H1 (cell line): ENCODE measurements at regions not wholly inside any gene's neighbourhood (a gene's known extent, or its start where the extent isn't known, plus 50 kb on each side); places are given as distances from the start of the nearest gene placed in this dataset.

Source experiments
- CTCF ChIA-PET: fragments of 300-600 bp; sonication (Branson Sonifier 250); formaldehyde crosslinking; loops from one replicate; lab custom pipeline; 2021; ENCODE audit not compliant: partially characterized antibody; lab: Charles Lee
- POLR2A ChIA-PET: fragments of 300-600 bp; sonication (Branson Sonifier 250); formaldehyde crosslinking; loops from one replicate; lab custom pipeline; 2021; ENCODE audit warnings: inconsistent platforms; ENCODE audit not compliant: partially characterized antibody; lab: Charles Lee
- DNase-seq, 2 experiments: peaks; one replicate each; pipeline versions ENCODE4 v3.0.0 to v3.0.0-alpha.2; 2010 to 2022; ENCODE audit warnings: low spot score in 2 of 2, low read depth in 1 of 2, mixed read lengths in 1 of 2
- FAIRE-seq: peaks from 2 replicates; lab custom pipeline; 2011; peaks lifted over from hg19 to GRCh38; lab: Jason Lieb, UNC
- H2AFZ ChIP-seq: 2 replicates; pipeline ENCODE4 v1.8.1; 2012; ENCODE audit warnings: low read length, inconsistent platforms
- H2AK5ac ChIP-seq: 2 replicates; pipeline ENCODE4 v1.6.1; 2013; ENCODE audit warnings: low read depth, low read length
- H2BK120ac ChIP-seq: replicated peaks from 2 replicates; pipeline ENCODE3; 2013; ENCODE audit warnings: low read depth, low read length, inconsistent platforms
- H2BK12ac ChIP-seq: 2 replicates; pipeline ENCODE4 v1.6.1; 2013; ENCODE audit warnings: low read depth, low read length
- H2BK15ac ChIP-seq: 2 replicates; pipeline ENCODE4 v1.6.1; 2013; ENCODE audit warnings: low read length
- H2BK20ac ChIP-seq: 2 replicates; pipeline ENCODE4 v1.6.1; 2013; ENCODE audit warnings: low read length
- H2BK5ac ChIP-seq: 2 replicates; pipeline ENCODE4 v1.6.1; 2013; ENCODE audit warnings: low read depth, low read length
- H3K14ac ChIP-seq: 2 replicates; pipeline ENCODE4 v1.6.1; 2013; ENCODE audit warnings: inconsistent platforms; ENCODE audit not compliant: insufficient read length
- H3K18ac ChIP-seq: 2 replicates; pipeline ENCODE4 v1.6.1; 2013; ENCODE audit warnings: low read length; ENCODE audit errors: extremely low read depth
- H3K23ac ChIP-seq: 2 replicates; pipeline ENCODE4 v1.6.1; 2013; ENCODE audit warnings: inconsistent platforms; ENCODE audit not compliant: insufficient read length
- H3K23me2 ChIP-seq: 2 replicates; pipeline ENCODE4 v1.6.1; 2013; ENCODE audit warnings: low read depth, low read length
- H3K27ac ChIP-seq: 2 replicates; pipeline ENCODE4 v1.6.1; 2011; ENCODE audit warnings: low read depth, low read length, inconsistent platforms
- H3K27me3 ChIP-seq, 4 experiments: replicated peaks in 1 of 4; 1 replicate in 1 of 4; 2 replicates in 3 of 4; pipeline versions ENCODE4 v1.6.1 to v1.8.1; 2011 to 2013; ENCODE audit warnings: low read length in 3 of 4, mild to moderate bottlenecking in 3 of 4, inconsistent platforms in 2 of 4, mixed read lengths in 2 of 4, moderate library complexity in 1 of 4; ENCODE audit not compliant: control insufficient read depth in 3 of 4, insufficient read depth in 3 of 4; ENCODE audit errors: extremely low read depth in 1 of 4
- H3K36me3 ChIP-seq, 4 experiments: 2 replicates each; pipeline versions ENCODE4 v1.6.1 to v1.8.1; 2011 to 2013; ENCODE audit warnings: mild to moderate bottlenecking in 4 of 4, low read length in 3 of 4, moderate library complexity in 2 of 4, control low read depth in 1 of 4, inconsistent platforms in 1 of 4; ENCODE audit not compliant: insufficient read depth in 4 of 4, control insufficient read depth in 2 of 4
- H3K4ac ChIP-seq: replicated peaks from 2 replicates; pipeline ENCODE3; 2013; ENCODE audit warnings: low read length, low read depth, mixed read lengths, inconsistent platforms; ENCODE audit not compliant: insufficient read length
- H3K4me1 ChIP-seq, 4 experiments: replicated peaks in 1 of 4; 1 replicate in 1 of 4; 2 replicates in 3 of 4; pipeline versions ENCODE4 v1.6.1 to v1.8.1; 2011 to 2013; ENCODE audit warnings: low read length in 3 of 4, inconsistent platforms in 2 of 4, mixed read lengths in 1 of 4; ENCODE audit not compliant: insufficient read depth in 4 of 4, control insufficient read depth in 3 of 4
- H3K4me2 ChIP-seq, 2 experiments: 2 replicates each; pipeline versions ENCODE4 v1.6.1 to v1.8.1; 2011 to 2013; ENCODE audit warnings: low read depth in 2 of 2, low read length in 2 of 2, control low read depth in 1 of 2, inconsistent platforms in 1 of 2, mild to moderate bottlenecking in 1 of 2; ENCODE audit not compliant: insufficient read depth in 1 of 2
- H3K4me3 ChIP-seq, 4 experiments: fragments of 200-600, 300-600 bp in 1 of 4; sonication (generic), shearing (Covaris generic), sonication (Bioruptor Twin) in 1 of 4; 2 replicates each; pipeline versions ENCODE4 v1.5.1 to v1.8.1; 2011 to 2016; ENCODE audit warnings: low read length in 4 of 4, low read depth in 3 of 4, control low read depth in 2 of 4, inconsistent platforms in 2 of 4, mild to moderate bottlenecking in 2 of 4, mixed read lengths in 1 of 4, moderate library complexity in 1 of 4; ENCODE audit not compliant: insufficient read depth in 2 of 4; ENCODE audit errors: extremely low read depth in 1 of 4
- H3K56ac ChIP-seq: replicated peaks from 2 replicates; pipeline ENCODE3; 2013; ENCODE audit warnings: low read depth, mild to moderate bottlenecking, mixed read lengths, low read length, inconsistent platforms; ENCODE audit not compliant: insufficient read length
- H3K79me1 ChIP-seq: 2 replicates; pipeline ENCODE4 v1.6.1; 2013; ENCODE audit warnings: low read depth, low read length, control low read depth
- H3K79me2 ChIP-seq, 2 experiments: 2 replicates each; pipeline versions ENCODE4 v1.6.1 to v1.8.1; 2012 to 2013; ENCODE audit warnings: low read length in 2 of 2, mild to moderate bottlenecking in 2 of 2, inconsistent platforms in 1 of 2; ENCODE audit not compliant: insufficient read depth in 2 of 2, control insufficient read depth in 1 of 2
- H3K9ac ChIP-seq, 4 experiments: replicated peaks in 1 of 4; 1 replicate in 1 of 4; 2 replicates in 3 of 4; pipeline versions ENCODE4 v1.6.1 to v1.8.1; 2011 to 2013; ENCODE audit warnings: low read depth in 3 of 4, low read length in 3 of 4, control low read depth in 2 of 4, mild to moderate bottlenecking in 2 of 4, moderate library complexity in 2 of 4, inconsistent platforms in 1 of 4; ENCODE audit errors: extremely low read depth in 1 of 4
- H3K9me3 ChIP-seq, 2 experiments: 2 replicates each; pipeline versions ENCODE4 v1.6.1 to v1.8.1; 2012 to 2013; ENCODE audit warnings: mild to moderate bottlenecking in 2 of 2, moderate library complexity in 2 of 2, control low read depth in 1 of 2, inconsistent platforms in 1 of 2, low read depth in 1 of 2, low read length in 1 of 2, mixed read lengths in 1 of 2; ENCODE audit not compliant: insufficient read depth in 2 of 2
- H4K20me1 ChIP-seq, 2 experiments: replicated peaks in 1 of 2; 2 replicates each; pipeline versions ENCODE3 to v1.8.1; 2011 to 2013; ENCODE audit warnings: inconsistent platforms in 2 of 2, low read length in 2 of 2, mild to moderate bottlenecking in 1 of 2; ENCODE audit not compliant: insufficient read depth in 2 of 2, control insufficient read depth in 1 of 2
- H4K5ac ChIP-seq: 2 replicates; pipeline ENCODE4 v1.6.1; 2013; ENCODE audit warnings: low read length, low read depth, mixed read lengths, inconsistent platforms; ENCODE audit not compliant: insufficient read length
- H4K8ac ChIP-seq: 2 replicates; pipeline ENCODE4 v1.8.0; 2013; ENCODE audit warnings: mild to moderate bottlenecking, moderate library complexity, low read length, inconsistent platforms; ENCODE audit not compliant: insufficient read depth; ENCODE audit errors: extremely low read depth
- H4K91ac ChIP-seq: replicated peaks from 2 replicates; pipeline ENCODE3; 2013; ENCODE audit warnings: low read length, mixed read lengths, inconsistent platforms; ENCODE audit not compliant: insufficient read length
- CREB1 ChIP-seq: IDR thresholded peaks from 2 replicates; pipeline ENCODE4 v1.6.1; 2012; ENCODE audit warnings: inconsistent platforms
- EGR1 ChIP-seq: IDR thresholded peaks from 2 replicates; pipeline ENCODE4 v1.6.1; 2011; ENCODE audit warnings: low read depth, low read length, borderline replicate concordance
- KDM4A ChIP-seq: IDR thresholded peaks from one replicate; pipeline ENCODE4 v1.7.1; 2012; ENCODE audit warnings: low read depth, mild to moderate bottlenecking, moderate library complexity, low read length, inconsistent platforms; ENCODE audit not compliant: severe bottlenecking
- MAX ChIP-seq: IDR thresholded peaks from 2 replicates; pipeline ENCODE4 v1.6.1; 2012; ENCODE audit warnings: inconsistent platforms
- RFX5 ChIP-seq: IDR thresholded peaks from 2 replicates; pipeline ENCODE4 v1.6.1; 2011; ENCODE audit warnings: low read depth, low read length, improper control_type of control experiment, borderline replicate concordance
- SP4 ChIP-seq: IDR thresholded peaks from 2 replicates; pipeline ENCODE4 v1.6.1; 2012; ENCODE audit warnings: low read length, inconsistent platforms
- SRF ChIP-seq: IDR thresholded peaks from 2 replicates; pipeline ENCODE4 v1.6.1; 2011; ENCODE audit warnings: mild to moderate bottlenecking, low read depth, low read length, moderate library complexity
- TCF12 ChIP-seq: IDR thresholded peaks from 2 replicates; pipeline ENCODE4 v1.6.1; 2011; ENCODE audit warnings: low read depth, mild to moderate bottlenecking, low read length
- WGBS, 2 experiments: shearing (Covaris generic) in 1 of 2; methylation state at CpG; one replicate each; pipeline versions ENCODE4 v1.1.6 to v1.1.7; 2013 to 2015; ENCODE audit warnings: low lambda C conversion rate in 2 of 2, mixed read lengths in 2 of 2, inconsistent platforms in 1 of 2, low coverage in 1 of 2, missing lambda C conversion rate in 1 of 2; ENCODE audit not compliant: insufficient replicate concordance in 2 of 2, insufficient coverage in 1 of 2, insufficient read length in 1 of 2; ENCODE audit errors: extremely low coverage in 1 of 2, missing lambda C conversion rate in 1 of 2; 5-methylcytosine and 5-hydroxymethylcytosine counted together

- Histone ChIP-seq H4K5ac (no peak overlapping the region), H3K56ac (no peak overlapping the region)
Measured at GRCh38 chr4:175932116-175932515, 120.1 kb upstream of the GPM6A start.

More at GRCh38 chr4:175932116-175932515, 120.1 kb upstream of the GPM6A start:
- DNase-seq, result no peak
- POLR2A ChIA-PET, result no interaction called here
- no peak overlapping the region for H2AFZ ChIP-seq
- no peaks in the 10 kb centered on the region for H4K20me1 ChIP-seq
- no peak overlapping the region for H3K4ac ChIP-seq
- H3K23ac ChIP-seq, result no peak overlapping the region
- no peak overlapping the region for H3K27ac ChIP-seq
- H3K79me1 ChIP-seq, result no peaks in the 10 kb centered on the region
- H3K18ac ChIP-seq, result no peak overlapping the region
- no peak overlapping the region for H2BK5ac ChIP-seq
- no peaks in the 10 kb centered on the region for H3K79me2 ChIP-seq
- 96% methylated on average over 9 of the region's 9 CpGs; no CpG with 5 or more reads in 1 of the 2 experiments for WGBS, 2 experiments
- H3K9me3 ChIP-seq, result no peaks in the 10 kb centered on the region
- H3K4me1 ChIP-seq, result peaks cover 0 to 2% (median 0%) of the 10 kb centered on the region in 4 experiments; a peak in 1 of 7 replicates
- no peak overlapping the region for H2BK20ac ChIP-seq
- no peak overlapping the region for H4K91ac ChIP-seq
- H2AK5ac ChIP-seq, result no peak overlapping the region
- H2BK15ac ChIP-seq, result no peak overlapping the region
- H3K9ac ChIP-seq, result no peak overlapping the region
- H4K8ac ChIP-seq, result no peak overlapping the region
- no peak overlapping the region for H3K4me3 ChIP-seq
- TF ChIP-seq RFX5, result no peak
- TF ChIP-seq KDM4A, result no peak
- no peak for TF ChIP-seq TCF12
- no peak for TF ChIP-seq EGR1
- TF ChIP-seq SP4, result no peak
- no peak for TF ChIP-seq CREB1
- TF ChIP-seq MAX, result no peak
- no peak for TF ChIP-seq SRF
- H3K4me2 ChIP-seq, result no peak overlapping the region
- H2BK12ac ChIP-seq, result no peak overlapping the region; the same call in 1 of the 2 replicates
- no peaks in the 10 kb centered on the region for H3K36me3 ChIP-seq
- H3K27me3 ChIP-seq, result no peaks in the 10 kb centered on the region
- no peak overlapping the region for H2BK120ac ChIP-seq
- H3K23me2 ChIP-seq, result no peaks in the 10 kb centered on the region; the same call in 1 of the 2 replicates
- CTCF ChIA-PET, result no interaction called here
- no peak for FAIRE-seq
- no peak overlapping the region for H3K14ac ChIP-seq
